ENCODE measurements at regions not wholly inside any gene's neighbourhood (a gene's known extent, or its start where the extent isn't known, plus 50 kb on each side); places are given as distances from the start of the nearest gene placed in this dataset.

DNA sequence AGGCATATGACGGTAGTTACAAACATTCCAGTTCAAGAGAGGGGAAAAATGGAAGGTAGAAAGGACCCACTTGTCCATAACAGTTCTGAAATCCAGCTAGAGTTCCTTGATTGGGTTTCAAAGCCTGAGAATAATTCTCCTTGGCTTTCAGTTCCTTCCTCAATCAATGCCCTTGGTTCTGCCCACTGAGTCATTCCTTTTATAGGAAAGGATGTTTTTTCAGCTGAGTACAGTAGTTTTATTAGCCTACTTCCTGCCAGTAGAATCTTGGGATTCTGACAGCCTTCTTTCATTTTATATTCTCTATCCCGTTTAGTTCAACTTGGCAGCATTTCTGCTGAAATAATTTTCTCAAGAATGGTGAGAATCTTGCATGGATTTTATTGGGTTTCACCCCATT, 386.9 kb upstream of the SMC2 start:
- Histone ChIP-seq H3K4me1 (ENCODE audit: control insufficient read depth in 1 of 2, insufficient read depth in 2 of 2, low read length in 2 of 2) (no peaks in the 10 kb centered on the region), H4K20me1 (ENCODE audit: insufficient read depth) (no peaks in the 10 kb centered on the region), H3K27me3 (ENCODE audit: insufficient read depth, low read length) (no peaks in the 10 kb centered on the region), H3K27ac (ENCODE audit: low read depth, low read length) (no peak overlapping the region), H3K79me2 (ENCODE audit: insufficient read depth, low read length) (no peaks in the 10 kb centered on the region), H2AFZ (ENCODE audit: low read depth, low read length, poor library complexity, severe bottlenecking) (no peak overlapping the region), H3K36me3 (ENCODE audit: control insufficient read depth in 1 of 2, insufficient read depth in 2 of 2, low read length in 2 of 2) (no peaks in the 10 kb centered on the region), H3K4me2 (ENCODE audit: low read length) (no peak overlapping the region), H3K9ac (ENCODE audit: low read length) (no peak overlapping the region), H3K9me3 (ENCODE audit: control insufficient read depth in 1 of 2, insufficient read depth in 1 of 2, low read depth in 1 of 2, low read length in 2 of 2) (peaks cover 9 to 18% of the 10 kb centered on the region in 2 experiments; a peak in 2 of 4 replicates), H3K9me2 (ENCODE audit: insufficient read depth) (no peaks in the 10 kb centered on the region), H3K4me3 (replicated peaks in 1 of 2; ENCODE audit: low read depth in 1 of 2, low read length in 2 of 2) (no peak overlapping the region)
- ChIA-PET CTCF (no interaction called here), POLR2A (no interaction called here), RAD21 (ENCODE audit: low non-redundant PET in 1 of 2, low total read pairs in 2 of 2, uncharacterized antibody in 2 of 2, unreplicated experiment in 2 of 2) (no interaction called here)
- DNase-seq (ENCODE audit: low read depth, low spot score) (no peak), ATAC-seq (no peak)
- no TSS peak for BruUV-seq (replicated peaks)
- TF ChIP-seq ELF1 (IDR thresholded peaks at IDR 0.05; ENCODE audit: borderline replicate concordance, low read depth) (no peak), EZH2phosphoT487 (IDR thresholded peaks at IDR 0.05; ENCODE audit: borderline replicate concordance) (no peak), RAD21 (IDR thresholded peaks at IDR 0.05; ENCODE audit: low read depth) (no peak), YY1 (IDR thresholded peaks at IDR 0.05; ENCODE audit: extremely low read depth, insufficient replicate concordance, low read depth, low read length) (no peak), JUND (IDR thresholded peaks at IDR 0.05) (no peak), POLR2A (IDR thresholded peaks at IDR 0.05; ENCODE audit: borderline replicate concordance, extremely low read depth, insufficient read depth, insufficient read length) (no peak), SIN3A (IDR thresholded peaks at IDR 0.05; ENCODE audit: low read depth) (no peak), EZH2 (IDR thresholded peaks at IDR 0.05) (no peak), ZFX (IDR thresholded peaks at IDR 0.05) (no peak), SP1 (IDR thresholded peaks at IDR 0.05; ENCODE audit: low read depth) (no peak), ZNF274 (IDR thresholded peaks at IDR 0.05; ENCODE audit: low read depth, low read length) (no peak), ATF3 (IDR thresholded peaks at IDR 0.05) (no peak), FOSL1 (IDR thresholded peaks at IDR 0.05; ENCODE audit: low read depth) (no peak)
- intact Hi-C loops (cut with micrococcal nuclease), result no loop called here

- RAD21 ChIA-PET (ENCODE audit: low non-redundant PET in 1 of 2, low total read pairs in 2 of 2, uncharacterized antibody in 2 of 2, unreplicated experiment in 2 of 2), result no interaction called here
- peaks cover 8 to 26% of the 10 kb centered on the region in 2 experiments; a peak in 2 of 4 replicates for H3K9me3 ChIP-seq (ENCODE audit: control insufficient read depth in 1 of 2, insufficient read depth in 1 of 2, low read depth in 1 of 2, low read length in 2 of 2)
- ATAC-seq (no peak), DNase-seq (ENCODE audit: low read depth, low spot score) (no peak)
- no peaks in the 10 kb centered on the region for H3K79me2 ChIP-seq (ENCODE audit: insufficient read depth, low read length)
- H3K9me2 ChIP-seq (ENCODE audit: insufficient read depth), result no peaks in the 10 kb centered on the region
- POLR2A ChIA-PET, result no interaction called here
- no peak overlapping the region for H3K27ac ChIP-seq (ENCODE audit: low read depth, low read length)
- no peak overlapping the region for H2AFZ ChIP-seq (ENCODE audit: low read depth, low read length, poor library complexity, severe bottlenecking)
- H3K4me1 ChIP-seq (ENCODE audit: control insufficient read depth in 1 of 2, insufficient read depth in 2 of 2, low read length in 2 of 2), result no peaks in the 10 kb centered on the region
- H3K36me3 ChIP-seq (ENCODE audit: control insufficient read depth in 1 of 2, insufficient read depth in 2 of 2, low read length in 2 of 2), result no peaks in the 10 kb centered on the region
- intact Hi-C loops (cut with micrococcal nuclease), result no loop called here
- CTCF ChIA-PET, result no interaction called here
- H3K4me3 ChIP-seq (replicated peaks in 1 of 2; ENCODE audit: low read depth in 1 of 2, low read length in 2 of 2), result no peak overlapping the region
- no peaks in the 10 kb centered on the region for H3K27me3 ChIP-seq (ENCODE audit: insufficient read depth, low read length)
- no peak overlapping the region for H3K4me2 ChIP-seq (ENCODE audit: low read length)
- no TSS peak for BruUV-seq (replicated peaks)
- H4K20me1 ChIP-seq (ENCODE audit: insufficient read depth), result no peaks in the 10 kb centered on the region
- H3K9ac ChIP-seq (ENCODE audit: low read length), result no peak overlapping the region
- TF ChIP-seq POLR2A (IDR thresholded peaks at IDR 0.05; ENCODE audit: borderline replicate concordance, extremely low read depth, insufficient read depth, insufficient read length) (no peak), SP1 (IDR thresholded peaks at IDR 0.05; ENCODE audit: low read depth) (no peak)
Observed at GRCh38 chr9:103709366-103709765, 384.7 kb upstream of the SMC2 start.
